Neural crest cell (in vitro differentiated cells): ENCODE measurements at regions not wholly inside any gene's neighbourhood (a gene's known extent, or its start where the extent isn't known, plus 50 kb on each side); places are given as distances from the start of the nearest gene placed in this dataset.

Source experiments
- DNase-seq: peaks from one replicate; pipeline ENCODE4 v3.0.0; 2021; ENCODE audit warnings: low read depth, mixed read lengths, low spot score
- H3K27ac Mint-ChIP-seq: one replicate; pipeline ENCODE4 v1.8.0; 2021; ENCODE audit warnings: mild to moderate bottlenecking, mixed read lengths; ENCODE audit not compliant: unreplicated experiment
- H3K27me3 Mint-ChIP-seq: 2 replicates; pipeline ENCODE4 v1.8.0; 2021; ENCODE audit warnings: low read depth, mild to moderate bottlenecking, mixed read lengths
- H3K36me3 Mint-ChIP-seq: 2 replicates; pipeline ENCODE4 v1.8.0; 2021; ENCODE audit warnings: low read depth, mild to moderate bottlenecking, mixed read lengths
- H3K4me1 Mint-ChIP-seq: 2 replicates; pipeline ENCODE4 v1.8.0; 2021; ENCODE audit warnings: mixed read lengths
- H3K4me3 Mint-ChIP-seq: one replicate; pipeline ENCODE4 v1.8.0; 2021; ENCODE audit warnings: mild to moderate bottlenecking, mixed read lengths
- H3K9me3 Mint-ChIP-seq: 2 replicates; pipeline ENCODE4 v1.8.0; 2021; ENCODE audit warnings: mixed read lengths
- CTCF ChIP-seq: fragments of 200-600 bp; sonication (generic); conservative IDR thresholded peaks from 2 replicates; pipeline ENCODE4 v1.5.0; 2021; ENCODE audit warnings: antibody characterized with exemption, mild to moderate bottlenecking

- H3K4me1 Mint-ChIP-seq, result peaks cover 4% of the 10 kb centered on the region
- H3K27ac Mint-ChIP-seq, result no peak overlapping the region
- H3K9me3 Mint-ChIP-seq, result no peaks in the 10 kb centered on the region
- no peak for TF ChIP-seq CTCF
- no peak overlapping the region for H3K4me3 Mint-ChIP-seq
- no peaks in the 10 kb centered on the region for H3K36me3 Mint-ChIP-seq
- H3K27me3 Mint-ChIP-seq, result no peaks in the 10 kb centered on the region
- DNase-seq, result no peak
Measured at GRCh38 chr13:63120883-63121282, 1705.2 kb upstream of the PCDH20 start.

GRCh38 chr13:63117710-63118109, 1702.1 kb upstream of the PCDH20 start:
- H3K9me3 Mint-ChIP-seq, result no peaks in the 10 kb centered on the region
- H3K27ac Mint-ChIP-seq, result no peak overlapping the region
- no peaks in the 10 kb centered on the region for H3K4me1 Mint-ChIP-seq
- no peaks in the 10 kb centered on the region for H3K36me3 Mint-ChIP-seq
- TF ChIP-seq CTCF, result no peak
- H3K4me3 Mint-ChIP-seq, result no peak overlapping the region
- H3K27me3 Mint-ChIP-seq, result no peaks in the 10 kb centered on the region
- DNase-seq, result no peak

- no peak for TF ChIP-seq CTCF
- Mint-ChIP-seq H3K4me3 (no peak overlapping the region), H3K4me1 (no peaks in the 10 kb centered on the region), H3K27ac (no peak overlapping the region), H3K36me3 (no peaks in the 10 kb centered on the region), H3K27me3 (no peaks in the 10 kb centered on the region), H3K9me3 (no peaks in the 10 kb centered on the region)
- DNase-seq, result no peak
Measured at GRCh38 chr13:63112799-63113395, 1697.2 kb upstream of the PCDH20 start.

GRCh38 chr13:63110466-63110865, 1694.8 kb upstream of the PCDH20 start:
- H3K4me1 Mint-ChIP-seq, result no peaks in the 10 kb centered on the region
- no peak overlapping the region for H3K27ac Mint-ChIP-seq
- H3K27me3 Mint-ChIP-seq, result no peaks in the 10 kb centered on the region
- no peaks in the 10 kb centered on the region for H3K36me3 Mint-ChIP-seq
- DNase-seq, result no peak
- H3K9me3 Mint-ChIP-seq, result no peaks in the 10 kb centered on the region
- TF ChIP-seq CTCF, result no peak
- H3K4me3 Mint-ChIP-seq, result no peak overlapping the region

GRCh38 chr13:63107179-63107943, 1691.7 kb upstream of the PCDH20 start:
- Mint-ChIP-seq H3K9me3 (no peaks in the 10 kb centered on the region), H3K4me3 (no peak overlapping the region), H3K36me3 (no peaks in the 10 kb centered on the region)

More at GRCh38 chr13:63107179-63107943, 1691.7 kb upstream of the PCDH20 start:
- no peaks in the 10 kb centered on the region for H3K27me3 Mint-ChIP-seq
- H3K4me1 Mint-ChIP-seq, result no peaks in the 10 kb centered on the region
- no peak overlapping the region for H3K27ac Mint-ChIP-seq
- DNase-seq, result no peak
- no peak for TF ChIP-seq CTCF
